ENCODE measurements at regions not wholly inside any gene's neighbourhood (a gene's known extent, or its start where the extent isn't known, plus 50 kb on each side); places are given as distances from the start of the nearest gene placed in this dataset.

GRCh38 chr9:25121811-25122210 lies 556.4 kb downstream of the TUSC1 start:
- DNase-seq (ENCODE audit: low spot score) (no peak), ATAC-seq (no peak), FAIRE-seq (no peak)
- Histone ChIP-seq H3K27me3 (ENCODE audit: control insufficient read depth in 1 of 2, insufficient read depth in 2 of 2, low read length in 2 of 2) (no peaks in the 10 kb centered on the region), H3K36me3 (replicated peaks in 1 of 2; ENCODE audit: control insufficient read depth in 1 of 2, insufficient read depth in 2 of 2, low read length in 2 of 2) (no peaks in the 10 kb centered on the region), H3K4me2 (ENCODE audit: low read depth, low read length) (no peak overlapping the region), H3K4me3 (replicated peaks in 1 of 3; ENCODE audit: insufficient read depth in 1 of 3, low read depth in 2 of 3, low read length in 3 of 3) (no peak overlapping the region), H3K9me3 (ENCODE audit: low read length) (peaks cover 40% of the 10 kb centered on the region), H3K9ac (ENCODE audit: insufficient read depth, low read depth, low read length) (no peak overlapping the region), H3K4me1 (ENCODE audit: insufficient read depth, low read length) (no peaks in the 10 kb centered on the region), H3K27ac (ENCODE audit: extremely low read length, insufficient read depth, low read length) (no peak overlapping the region), H2AFZ (ENCODE audit: low read length) (no peak overlapping the region), H4K20me1 (ENCODE audit: insufficient read depth, low read length) (no peaks in the 10 kb centered on the region), H3K79me2 (ENCODE audit: insufficient read depth, low read length) (no peaks in the 10 kb centered on the region)
- ChIA-PET POLR2A (no interaction called here), CTCF (ENCODE audit: low intra/inter-chr PET ratio, low total read pairs) (no interaction called here)
- intact Hi-C loops (cut with micrococcal nuclease; ENCODE audit: unreplicated experiment), result no loop called here
- in situ Hi-C loops (cut with HindIII; ENCODE audit: extremely low pct_ligation_motif_present, low pct_unique_long_range_greater_than_20kb), result no loop called here
- TF ChIP-seq, protein P1, sequence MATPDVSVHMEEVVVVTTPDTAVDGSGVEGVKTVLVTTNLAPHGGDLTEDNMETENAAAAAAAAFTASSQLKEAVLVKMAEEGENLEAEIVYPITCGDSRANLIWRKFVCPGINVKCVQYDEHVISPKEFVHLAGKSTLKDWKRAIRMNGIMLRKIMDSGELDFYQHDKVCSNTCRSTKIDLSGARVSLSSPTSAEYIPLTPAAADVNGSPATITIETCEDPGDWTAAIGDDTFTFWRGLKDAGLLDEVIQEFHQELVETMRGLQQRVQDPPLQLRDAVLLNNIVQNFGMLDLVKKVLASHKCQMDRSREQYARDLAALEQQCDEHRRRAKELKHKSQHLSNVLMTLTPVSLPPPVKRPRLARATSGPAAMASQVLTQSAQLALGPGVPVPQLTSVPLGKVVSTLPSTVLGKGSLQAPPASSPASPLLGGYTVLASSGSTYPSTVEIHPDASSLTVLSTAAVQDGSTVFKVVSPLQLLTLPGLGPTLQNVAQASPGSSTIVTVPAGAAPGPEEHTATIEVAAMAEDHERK (CRISPR knock-in tag; IDR thresholded peaks at IDR 0.05; ENCODE audit: low read depth), result no peak
- TF ChIP-seq ZNF343 (CRISPR knock-in tag; IDR thresholded peaks at IDR 0.05) (no peak), ZNF225 (CRISPR knock-in tag; IDR thresholded peaks at IDR 0.05) (no peak), IKZF4 (CRISPR knock-in tag; IDR thresholded peaks at IDR 0.05; ENCODE audit: borderline replicate concordance, low read depth, not compliant biosample characterization) (no peak), MEF2D (CRISPR knock-in tag; IDR thresholded peaks at IDR 0.05) (no peak)
- TF ChIP-seq, protein P2, sequence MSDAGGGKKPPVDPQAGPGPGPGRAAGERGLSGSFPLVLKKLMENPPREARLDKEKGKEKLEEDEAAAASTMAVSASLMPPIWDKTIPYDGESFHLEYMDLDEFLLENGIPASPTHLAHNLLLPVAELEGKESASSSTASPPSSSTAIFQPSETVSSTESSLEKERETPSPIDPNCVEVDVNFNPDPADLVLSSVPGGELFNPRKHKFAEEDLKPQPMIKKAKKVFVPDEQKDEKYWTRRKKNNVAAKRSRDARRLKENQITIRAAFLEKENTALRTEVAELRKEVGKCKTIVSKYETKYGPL (CRISPR knock-in tag; IDR thresholded peaks at IDR 0.05), result no peak
- BruUV-seq (replicated peaks), result no TSS peak

- ATAC-seq, result no peak
- intact Hi-C loops (cut with micrococcal nuclease; ENCODE audit: unreplicated experiment), result no loop called here
- Histone ChIP-seq H3K4me3 (replicated peaks in 1 of 3; ENCODE audit: insufficient read depth in 1 of 3, low read depth in 2 of 3, low read length in 3 of 3) (no peak overlapping the region), H3K36me3 (replicated peaks in 1 of 2; ENCODE audit: control insufficient read depth in 1 of 2, insufficient read depth in 2 of 2, low read length in 2 of 2) (no peaks in the 10 kb centered on the region), H3K79me2 (ENCODE audit: insufficient read depth, low read length) (no peaks in the 10 kb centered on the region), H3K4me1 (ENCODE audit: insufficient read depth, low read length) (no peaks in the 10 kb centered on the region), H3K9me3 (ENCODE audit: low read length) (peaks cover 39% of the 10 kb centered on the region), H3K27me3 (ENCODE audit: control insufficient read depth in 1 of 2, insufficient read depth in 2 of 2, low read length in 2 of 2) (no peaks in the 10 kb centered on the region), H3K4me2 (ENCODE audit: low read depth, low read length) (no peak overlapping the region), H2AFZ (ENCODE audit: low read length) (no peak overlapping the region), H3K27ac (ENCODE audit: extremely low read length, insufficient read depth, low read length) (no peak overlapping the region), H3K9ac (ENCODE audit: insufficient read depth, low read depth, low read length) (no peak overlapping the region), H4K20me1 (ENCODE audit: insufficient read depth, low read length) (no peaks in the 10 kb centered on the region)
- no peak for DNase-seq (ENCODE audit: low spot score)
- ChIA-PET CTCF (ENCODE audit: low intra/inter-chr PET ratio, low total read pairs) (no interaction called here), POLR2A (no interaction called here)
- 2% methylated on average over 3 of the region's 3 CpGs for WGBS (ENCODE audit: low lambda C conversion rate)
- BruUV-seq (replicated peaks), result no TSS peak
- FAIRE-seq, result no peak
- TF ChIP-seq NAIF1 (CRISPR knock-in tag; IDR thresholded peaks at IDR 0.05; ENCODE audit: borderline replicate concordance) (no peak), SATB2 (CRISPR knock-in tag; IDR thresholded peaks at IDR 0.05) (no peak), ZNF780A (CRISPR knock-in tag; IDR thresholded peaks at IDR 0.05) (no peak), CCAR2 (optimal IDR thresholded peaks at IDR 0.05; ENCODE audit: low read depth, low read length) (no peak), ZFY (CRISPR knock-in tag; IDR thresholded peaks at IDR 0.05) (no peak), POLR2AphosphoS2 (IDR thresholded peaks at IDR 0.05; ENCODE audit: low read depth, low read length) (no peak), SALL2 (CRISPR knock-in tag; IDR thresholded peaks at IDR 0.05) (no peak), ZNF12 (CRISPR knock-in tag; IDR thresholded peaks at IDR 0.05) (no peak), PLRG1 (conservative IDR thresholded peaks at IDR 0.05) (no peak)
- TF ChIP-seq, protein P3, sequence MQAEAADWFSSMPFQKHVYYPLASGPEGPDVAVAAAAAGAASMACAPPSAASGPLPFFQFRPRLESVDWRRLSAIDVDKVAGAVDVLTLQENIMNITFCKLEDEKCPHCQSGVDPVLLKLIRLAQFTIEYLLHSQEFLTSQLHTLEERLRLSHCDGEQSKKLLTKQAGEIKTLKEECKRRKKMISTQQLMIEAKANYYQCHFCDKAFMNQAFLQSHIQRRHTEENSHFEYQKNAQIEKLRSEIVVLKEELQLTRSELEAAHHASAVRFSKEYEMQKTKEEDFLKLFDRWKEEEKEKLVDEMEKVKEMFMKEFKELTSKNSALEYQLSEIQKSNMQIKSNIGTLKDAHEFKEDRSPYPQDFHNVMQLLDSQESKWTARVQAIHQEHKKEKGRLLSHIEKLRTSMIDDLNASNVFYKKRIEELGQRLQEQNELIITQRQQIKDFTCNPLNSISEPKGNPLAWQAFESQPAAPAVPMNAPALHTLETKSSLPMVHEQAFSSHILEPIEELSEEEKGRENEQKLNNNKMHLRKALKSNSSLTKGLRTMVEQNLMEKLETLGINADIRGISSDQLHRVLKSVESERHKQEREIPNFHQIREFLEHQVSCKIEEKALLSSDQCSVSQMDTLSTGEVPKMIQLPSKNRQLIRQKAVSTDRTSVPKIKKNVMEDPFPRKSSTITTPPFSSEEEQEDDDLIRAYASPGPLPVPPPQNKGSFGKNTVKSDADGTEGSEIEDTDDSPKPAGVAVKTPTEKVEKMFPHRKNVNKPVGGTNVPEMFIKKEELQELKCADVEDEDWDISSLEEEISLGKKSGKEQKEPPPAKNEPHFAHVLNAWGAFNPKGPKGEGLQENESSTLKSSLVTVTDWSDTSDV (CRISPR knock-in tag; IDR thresholded peaks at IDR 0.05), result no peak
- in situ Hi-C loops (cut with HindIII; ENCODE audit: extremely low pct_ligation_motif_present, low pct_unique_long_range_greater_than_20kb), result no loop called here
Observed at GRCh38 chr9:25119041-25119440, 559.2 kb downstream of the TUSC1 start.

All from HepG2 (cell line).